Activated naive CD4-positive, alpha-beta T cell treated with anti-CD3 and anti-CD28 coated beads, Interleukin-2, amount 50 U/mL, for 72 hours (primary cell): ENCODE measurements at regions not wholly inside any gene's neighbourhood (a gene's known extent, or its start where the extent isn't known, plus 50 kb on each side); places are given as distances from the start of the nearest gene placed in this dataset.

Source experiments
- ATAC-seq, 2 donors: fragments of 150-1000 bp; cut with Tn5 transposase; 2 replicates each; pipeline ENCODE4 v1.10.0; 2021; ENCODE audit warnings: mild to moderate bottlenecking in 2 of 2, moderate library complexity in 2 of 2
- DNase-seq, 2 donors: peaks; one replicate each; pipeline ENCODE4 v3.0.0; 2021 to 2022; ENCODE audit warnings: low spot score in 2 of 2
- H3K27ac Mint-ChIP-seq, 2 donors: one replicate each; pipeline ENCODE4 v1.8.0; 2022; ENCODE audit warnings: mild to moderate bottlenecking in 2 of 2, mixed read lengths in 2 of 2
- H3K36me3 Mint-ChIP-seq, 2 donors: one replicate each; pipeline ENCODE4 v1.8.0; 2022; ENCODE audit warnings: mixed read lengths in 2 of 2
- H3K9me3 Mint-ChIP-seq, 2 donors: one replicate each; pipeline ENCODE4 v1.8.0; 2022; ENCODE audit warnings: mixed read lengths in 2 of 2

GRCh38 chr4:144872508-144873225 is 225.3 kb downstream of the ANAPC10 start:
- DNase-seq (no peak), ATAC-seq (no peak)

GRCh38 chr4:144873226-144873990 is 224.6 kb downstream of the ANAPC10 start:
- Mint-ChIP-seq H3K36me3 (no peaks in the 10 kb centered on the region), H3K27ac (no peak overlapping the region), H3K9me3 (no peaks in the 10 kb centered on the region)
- no peak for ATAC-seq
- no peak for DNase-seq

More at GRCh38 chr4:144872508-144873225, 225.3 kb downstream of the ANAPC10 start:
- no peaks in the 10 kb centered on the region for H3K9me3 Mint-ChIP-seq
- no peak overlapping the region for H3K27ac Mint-ChIP-seq
- peaks cover 0 to 2% of the 10 kb centered on the region in 2 donors for H3K36me3 Mint-ChIP-seq

DNA sequence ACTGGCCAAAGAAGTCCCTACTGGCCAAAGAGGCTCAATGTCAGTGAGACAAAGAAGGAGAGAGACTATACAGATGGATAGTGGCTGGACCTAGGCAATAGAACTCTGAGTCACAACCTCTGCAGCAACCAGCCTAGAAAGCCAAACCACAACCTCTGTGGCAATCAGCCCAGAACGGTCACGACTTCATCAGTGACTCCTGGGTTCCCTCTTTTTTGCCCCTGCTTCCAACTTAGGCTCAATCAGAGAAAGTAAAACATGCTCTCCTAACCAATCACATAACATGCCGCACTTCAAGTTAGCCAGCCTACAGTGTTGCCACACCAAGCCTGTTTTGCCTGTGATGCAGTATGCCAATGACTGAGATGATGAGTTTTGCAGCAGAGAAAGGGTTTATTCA is 203.4 kb downstream of the ANAPC10 start:
- Mint-ChIP-seq H3K9me3 (peaks cover 0 to 4% of the 10 kb centered on the region in 2 donors), H3K36me3 (peaks cover 0 to 4% of the 10 kb centered on the region in 2 donors), H3K27ac (no peak overlapping the region)
- ATAC-seq (no peak), DNase-seq (no peak)

DNA sequence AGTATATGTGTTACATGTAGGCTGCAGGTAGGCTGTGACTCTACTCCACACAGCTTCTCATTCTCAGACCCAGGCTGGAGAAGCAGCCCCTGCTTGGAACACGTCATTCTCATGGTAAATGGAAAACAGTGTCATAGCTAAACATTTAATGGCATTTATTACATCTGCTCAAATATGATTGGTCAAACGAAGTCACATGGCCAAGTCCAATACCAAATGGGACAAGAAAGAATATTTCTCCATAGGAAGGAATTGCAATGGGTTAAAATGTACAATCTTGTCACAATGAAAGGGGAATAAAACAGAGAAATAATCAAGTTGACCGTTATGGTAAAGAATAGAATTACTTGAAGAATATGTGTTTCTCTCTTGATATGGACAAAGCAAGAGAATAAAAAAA is 198.6 kb downstream of the ANAPC10 start:
- no peak for DNase-seq
- Mint-ChIP-seq H3K27ac (no peak overlapping the region), H3K36me3 (peaks cover 0 to 4% of the 10 kb centered on the region in 2 donors), H3K9me3 (peaks cover 4 to 8% of the 10 kb centered on the region in 2 donors)
- no peak for ATAC-seq

DNA sequence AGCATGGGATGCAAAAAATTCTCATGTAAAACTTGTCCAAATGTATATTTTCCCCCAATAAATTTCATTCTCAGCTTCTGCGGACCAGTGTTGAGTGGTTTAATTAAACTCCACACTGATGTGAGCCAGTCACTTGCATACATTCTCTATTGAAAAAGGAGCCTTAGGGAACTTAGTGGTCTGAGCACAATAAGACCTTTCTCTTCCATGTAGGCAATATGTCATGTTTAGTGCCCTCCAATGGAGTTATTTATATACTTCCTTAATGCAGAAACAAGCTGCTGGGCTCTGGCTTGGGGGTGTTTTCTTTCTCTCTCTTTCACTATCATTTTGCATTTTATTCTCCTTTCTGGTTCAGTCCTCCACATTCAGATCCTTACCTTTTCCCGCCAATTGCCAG is 196.9 kb downstream of the ANAPC10 start:
- H3K9me3 Mint-ChIP-seq: peaks cover 4% of the 10 kb centered on the region in 2 donors
- ATAC-seq (no peak), DNase-seq (no peak)
- H3K27ac Mint-ChIP-seq: no peak overlapping the region
- H3K36me3 Mint-ChIP-seq: no peaks in the 10 kb centered on the region

DNA sequence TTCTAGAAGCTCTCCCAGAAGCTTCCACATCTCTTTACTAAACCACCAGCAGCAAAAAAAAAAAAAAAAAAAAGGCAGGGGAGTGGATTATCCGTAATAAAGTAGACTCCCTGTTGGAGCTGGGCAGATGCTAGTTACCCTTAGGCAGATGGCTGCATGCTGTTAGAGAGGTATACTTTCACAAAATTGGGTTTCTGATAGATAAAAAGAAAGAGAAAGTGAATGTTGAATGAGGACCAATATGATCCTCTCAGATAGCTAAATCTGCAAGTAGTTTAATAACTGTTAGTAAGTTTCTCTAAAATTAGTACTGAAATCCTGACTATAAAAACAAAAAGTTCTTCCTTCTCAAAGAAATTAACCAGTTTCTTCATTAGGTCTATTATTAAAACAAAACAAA is 195.4 kb downstream of the ANAPC10 start:
- ATAC-seq (no peak), DNase-seq (no peak)
- Mint-ChIP-seq H3K27ac (no peak overlapping the region), H3K9me3 (peaks cover 4 to 8% of the 10 kb centered on the region in 2 donors), H3K36me3 (no peaks in the 10 kb centered on the region)

GRCh38 chr4:144903953-144904711 is 193.9 kb downstream of the ANAPC10 start:
- ATAC-seq: no peak
- no peaks in the 10 kb centered on the region for H3K36me3 Mint-ChIP-seq
- no peak overlapping the region for H3K27ac Mint-ChIP-seq
- no peak for DNase-seq
- H3K9me3 Mint-ChIP-seq: peaks cover 4 to 8% of the 10 kb centered on the region in 2 donors

- H3K36me3 Mint-ChIP-seq: no peaks in the 10 kb centered on the region
- ATAC-seq (no peak), DNase-seq (no peak)
- peaks cover 4 to 5% of the 10 kb centered on the region in 2 donors for H3K9me3 Mint-ChIP-seq
- H3K27ac Mint-ChIP-seq: no peak overlapping the region
These were observed 192.7 kb downstream of the ANAPC10 start for GRCh38 chr4:144905286-144905685.

GRCh38 chr4:144906181-144906925 is 191.6 kb downstream of the ANAPC10 start:
- DNase-seq (no peak), ATAC-seq (no peak)
- no peaks in the 10 kb centered on the region for H3K36me3 Mint-ChIP-seq
- no peak overlapping the region for H3K27ac Mint-ChIP-seq
- H3K9me3 Mint-ChIP-seq: peaks cover 2 to 5% of the 10 kb centered on the region in 2 donors

- H3K36me3 Mint-ChIP-seq: no peaks in the 10 kb centered on the region
- H3K9me3 Mint-ChIP-seq: peaks cover 0 to 5% of the 10 kb centered on the region in 2 donors
- ATAC-seq (no peak), DNase-seq (no peak)
- H3K27ac Mint-ChIP-seq: peak overlapping the region in 1 of 2 donors; percentile 53
These were observed 187.3 kb downstream of the ANAPC10 start for GRCh38 chr4:144910723-144911122.
